GM12878 (cell line): ENCODE measurements at regions not wholly inside any gene's neighbourhood (a gene's known extent, or its start where the extent isn't known, plus 50 kb on each side); places are given as distances from the start of the nearest gene placed in this dataset.

Experiments
- ATAC-seq: fragments of 200-7000 bp; cut with Tn5 transposase; 3 replicates; pipeline ENCODE4 v1.9.1; 2020; ENCODE audit warnings: mild to moderate bottlenecking, moderate library complexity
- BruUV-seq: library from RNA; stranded (reverse); fragments of 400-500 nt; replicated peaks from 2 replicates; lab custom pipeline; 2021; lab: Mats Ljungman, UMichigan
- CTCF ChIA-PET: fragments of 300-600 bp; sonication (Branson Sonifier 250); formaldehyde crosslinking; extraction: SDS; loops from one replicate; lab custom pipeline; 2021; ENCODE audit warnings: inconsistent platforms; lab: Yijun Ruan, JAX
- POLR2A ChIA-PET: fragments of 350-600 bp; formaldehyde crosslinking; extraction: SDS; loops from one replicate; lab custom pipeline; 2021; ENCODE audit warnings: inconsistent platforms; lab: Charles Lee
- RAD21 ChIA-PET: fragments of 300-600 bp; sonication (Branson Sonifier 250); formaldehyde crosslinking; loops from one replicate; lab custom pipeline; 2023; ENCODE audit warnings: antibody characterized with exemption; ENCODE audit not compliant: unreplicated experiment; lab: Charles Lee
- SMC1A ChIA-PET: fragments of 300-600 bp; sonication (Branson Sonifier 250); formaldehyde crosslinking; loops from one replicate; lab custom pipeline; 2023; ENCODE audit not compliant: unreplicated experiment, uncharacterized antibody; lab: Charles Lee
- DNase-seq: peaks from one replicate; pipeline ENCODE4 v3.0.0-alpha.2; 2011; ENCODE audit warnings: low read depth, low spot score
- FAIRE-seq: peaks from 3 replicates; lab custom pipeline; 2011; peaks lifted over from hg19 to GRCh38; lab: Jason Lieb, UNC
- H2AFZ ChIP-seq: 2 replicates; pipeline ENCODE4 v1.6.0; 2011; ENCODE audit warnings: low read depth, low read length, control low read depth; ENCODE audit not compliant: control insufficient read depth
- H3K27ac ChIP-seq: 2 replicates; pipeline ENCODE4 v1.5.1; 2011; ENCODE audit warnings: control low read depth; ENCODE audit not compliant: control insufficient read depth, insufficient read depth
- H3K27me3 ChIP-seq, 2 experiments: replicated peaks in 1 of 2; 2 replicates each; pipeline versions ENCODE4 v1.6.0 to v1.6.1; 2011; ENCODE audit warnings: low read length in 1 of 2; ENCODE audit not compliant: control insufficient read depth in 2 of 2, insufficient read depth in 2 of 2
- H3K36me3 ChIP-seq, 2 experiments: 2 replicates each; pipeline ENCODE4 v1.5.1; 2011; ENCODE audit warnings: low read length in 1 of 2; ENCODE audit not compliant: control insufficient read depth in 2 of 2, insufficient read depth in 2 of 2
- H3K4me1 ChIP-seq: 2 replicates; pipeline ENCODE4 v1.6.1; 2011; ENCODE audit warnings: mild to moderate bottlenecking, low read length, moderate library complexity, mixed read lengths; ENCODE audit not compliant: control insufficient read depth, insufficient read depth
- H3K4me2 ChIP-seq: 2 replicates; pipeline ENCODE4 v1.6.0; 2011; ENCODE audit warnings: control low read depth; ENCODE audit not compliant: control insufficient read depth, insufficient read depth
- H3K4me3 ChIP-seq: fragments of 200-600 bp; sonication (generic); 2 replicates; pipeline ENCODE4 v1.5.1; 2016
- H3K79me2 ChIP-seq: 2 replicates; pipeline ENCODE4 v1.6.0; 2011; ENCODE audit warnings: low read length; ENCODE audit not compliant: control insufficient read depth, insufficient read depth
- H3K9ac ChIP-seq: 2 replicates; pipeline ENCODE4 v1.8.0; 2011; ENCODE audit warnings: low read length, control low read depth, mixed read lengths; ENCODE audit not compliant: control insufficient read depth, insufficient read depth
- H3K9me3 ChIP-seq: replicated peaks from 3 replicates; pipeline ENCODE4 v1.5.1; 2011; ENCODE audit warnings: mild to moderate bottlenecking, low read length; ENCODE audit not compliant: control insufficient read depth, insufficient read depth
- H4K20me1 ChIP-seq: 2 replicates; pipeline ENCODE4 v1.6.0; 2011; ENCODE audit not compliant: control insufficient read depth, insufficient read depth
- ATF3 ChIP-seq: IDR thresholded peaks from 2 replicates; pipeline ENCODE4 v1.6.1; 2011; ENCODE audit warnings: low read depth, mild to moderate bottlenecking, low read length, moderate library complexity, borderline replicate concordance; ENCODE audit errors: extremely low read depth
- CHD4 ChIP-seq: fragments of 200-600 bp; sonication (generic); IDR thresholded peaks from 2 replicates; pipeline ENCODE4 v1.6.1; 2016; ENCODE audit warnings: mild to moderate bottlenecking
- FOXK2 ChIP-seq: fragments of 450-650 bp; IDR thresholded peaks from 2 replicates; pipeline ENCODE4 v1.6.1; 2017; ENCODE audit warnings: mild to moderate bottlenecking, moderate library complexity
- FOXM1 ChIP-seq: IDR thresholded peaks from 2 replicates; pipeline ENCODE4 v1.6.1; 2012; ENCODE audit warnings: low read depth, mild to moderate bottlenecking, inconsistent platforms, low read length, moderate library complexity
- IRF4 ChIP-seq: IDR thresholded peaks from 2 replicates; pipeline ENCODE4 v1.6.1; 2011; ENCODE audit warnings: low read depth, low read length
- MTA3 ChIP-seq: IDR thresholded peaks from 2 replicates; pipeline ENCODE4 v1.6.1; 2012; ENCODE audit warnings: low read length, inconsistent platforms, borderline replicate concordance
- POLR2AphosphoS5 ChIP-seq: IDR thresholded peaks from 2 replicates; pipeline ENCODE4 v1.6.1; 2011; ENCODE audit warnings: mild to moderate bottlenecking, low read length, inconsistent platforms
- SRF ChIP-seq, 2 experiments: IDR thresholded peaks; 2 replicates each; pipeline ENCODE4 v1.6.1; 2011; ENCODE audit warnings: low read depth in 2 of 2, low read length in 2 of 2, mild to moderate bottlenecking in 1 of 2, moderate library complexity in 1 of 2
- ZBED1 ChIP-seq: IDR thresholded peaks from 2 replicates; pipeline ENCODE4 v1.6.1; 2016; ENCODE audit warnings: borderline replicate concordance
- ZBTB33 ChIP-seq: fragments of 450-650 bp; IDR thresholded peaks from 2 replicates; pipeline ENCODE4 v1.6.1; 2017; ENCODE audit warnings: mild to moderate bottlenecking
- WGBS: methylation state at CpG from one replicate; pipeline ENCODE4 v1.1.6; 2016; ENCODE audit warnings: low lambda C conversion rate; ENCODE audit not compliant: insufficient replicate concordance, insufficient coverage; ENCODE audit errors: missing lambda C conversion rate; 5-methylcytosine and 5-hydroxymethylcytosine counted together
- in situ Hi-C: fragments of 300-500 bp; cut with MboI; formaldehyde crosslinking; loops from 9 replicates; pipeline ENCODE4 v1.14.3; 2018; ENCODE audit warnings: mixed read lengths
- intact Hi-C: fragments of 100-400 bp; cut with micrococcal nuclease; formaldehyde crosslinking; loops from one replicate; pipeline ENCODE4 v1.14.2; 2022; ENCODE audit not compliant: unreplicated experiment

DNA sequence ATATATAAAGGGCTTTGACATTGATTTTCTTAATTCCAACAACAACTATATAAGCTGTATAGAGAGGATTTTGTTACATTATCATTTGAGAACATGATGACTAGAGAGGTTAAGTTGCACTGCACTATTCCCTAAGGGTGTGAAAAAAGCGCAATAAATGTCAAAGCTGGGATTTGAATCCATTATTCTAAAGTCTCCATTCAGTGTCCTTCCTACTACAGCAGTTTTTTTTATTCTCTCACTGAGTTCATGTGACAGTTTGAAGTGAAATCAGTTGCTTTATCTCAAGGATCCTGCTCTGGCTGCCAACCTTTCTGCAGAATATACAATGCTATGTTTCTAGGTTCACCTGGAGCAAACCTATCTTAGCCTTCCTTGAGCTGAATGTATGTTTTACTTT is 177.5 kb downstream of the ANKRD50 start (continued):
- no peak for TF ChIP-seq ZBTB33
- TF ChIP-seq SRF (IDR thresholded peaks at IDR 0.05; ENCODE audit: low read depth in 2 of 2, low read length in 2 of 2), result no peak
- TF ChIP-seq FOXM1, result no peak
- TF ChIP-seq ZBED1, result no peak
- TF ChIP-seq IRF4, result no peak
- no peak for TF ChIP-seq ATF3

GRCh38 chr4:124536946-124537345 is 175.6 kb downstream of the ANKRD50 start:
- RAD21 ChIA-PET, result no interaction called here
- H3K4me2 ChIP-seq, result no peak overlapping the region
- in situ Hi-C loops (no loop called here), intact Hi-C loops (no loop called here)
- H4K20me1 ChIP-seq, result no peaks in the 10 kb centered on the region
- FAIRE-seq (no peak), DNase-seq (no peak), ATAC-seq (no peak)
- no peaks in the 10 kb centered on the region for H3K27me3 ChIP-seq
- no peak overlapping the region for H3K9ac ChIP-seq
- 23% methylated on average over 4 of the region's 4 CpGs for WGBS
- BruUV-seq, result no TSS peak
- no peaks in the 10 kb centered on the region for H3K4me1 ChIP-seq
- no peak overlapping the region for H2AFZ ChIP-seq
- POLR2A ChIA-PET, result no interaction called here
- no peaks in the 10 kb centered on the region for H3K36me3 ChIP-seq
- H3K27ac ChIP-seq, result no peak overlapping the region
- TF ChIP-seq MTA3 (no peak), CHD4 (no peak), FOXK2 (no peak), POLR2AphosphoS5 (no peak)
- SMC1A ChIA-PET, result no interaction called here
- H3K79me2 ChIP-seq, result no peaks in the 10 kb centered on the region
- H3K9me3 ChIP-seq, result no peaks in the 10 kb centered on the region
- H3K4me3 ChIP-seq, result no peak overlapping the region
- CTCF ChIA-PET, result interaction anchor here (0.6 kb wide), 1 partner anchor 57 kb away, joined by 3 read pairs; no protein-coding TSS in a partner anchor
